Astrocyte of the hippocampus (primary cell): ENCODE measurements at regions not wholly inside any gene's neighbourhood (a gene's known extent, or its start where the extent isn't known, plus 50 kb on each side); places are given as distances from the start of the nearest gene placed in this dataset.
"Not testable (repeated sequence)": the region's sequence is repeated elsewhere in the genome, so short reads cannot be mapped to it uniquely, and the experiment has no call there.

Source experiments
- DNase-seq: peaks from one replicate; pipeline ENCODE4 v3.0.0; 2011; ENCODE audit warnings: low read depth, low spot score

DNA sequence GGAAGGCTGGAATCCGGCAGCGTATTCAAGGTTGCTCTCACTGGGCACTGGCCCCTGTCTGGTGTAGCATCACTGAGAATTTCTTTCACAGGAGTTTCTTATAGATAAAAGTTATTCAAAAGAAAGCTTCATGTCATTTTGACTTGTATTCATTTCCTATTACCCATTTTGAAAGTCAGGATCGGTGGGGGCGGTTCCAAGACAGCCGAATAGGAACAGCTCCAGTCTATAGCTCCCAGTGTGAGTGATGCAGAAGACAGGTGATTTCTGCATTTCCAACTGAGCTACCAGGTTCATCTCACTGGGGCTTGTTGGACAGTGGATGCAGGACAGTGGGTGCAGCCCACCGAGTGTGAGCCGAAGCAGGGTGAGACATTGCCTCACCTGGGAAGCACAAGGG lies 51.5 kb upstream of the CDC42EP3 start:
- not testable (repeated sequence) for DNase-seq

DNA sequence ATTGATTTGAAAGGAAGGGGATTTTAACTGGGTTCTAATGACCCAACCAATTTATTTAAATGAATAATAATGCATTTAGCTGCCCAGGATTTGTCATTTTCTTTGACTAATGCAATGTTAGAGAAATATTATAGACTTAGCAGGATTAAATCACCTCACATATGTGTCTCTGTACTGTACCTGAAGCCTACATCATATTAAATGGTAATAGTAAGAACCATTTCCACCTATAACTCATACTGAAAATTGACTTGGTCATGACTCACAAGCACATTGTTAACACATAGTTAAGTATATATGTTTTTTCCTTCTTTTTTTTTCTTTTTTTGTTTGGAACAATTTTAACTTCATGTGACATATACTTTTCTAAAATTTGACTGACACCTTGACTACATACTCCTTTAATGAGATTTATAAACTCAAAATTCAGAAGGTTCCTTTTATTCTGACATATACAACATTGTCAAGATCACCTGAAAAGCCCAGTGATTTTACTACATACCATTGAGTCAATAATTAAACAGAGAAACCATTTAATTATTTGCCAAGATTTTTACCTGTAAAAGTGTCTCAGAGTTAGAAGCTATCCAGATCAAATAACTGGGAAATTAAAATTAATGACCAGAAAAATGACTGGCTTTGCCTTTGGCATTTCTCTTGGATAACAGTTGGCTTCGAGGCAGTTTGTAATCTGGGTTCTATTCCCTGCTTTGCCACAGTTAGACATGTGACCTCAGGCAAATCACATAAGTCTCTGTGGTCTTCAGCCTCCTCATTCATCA lies 58.8 kb upstream of the CDC42EP3 start:
- no peak for DNase-seq

DNA sequence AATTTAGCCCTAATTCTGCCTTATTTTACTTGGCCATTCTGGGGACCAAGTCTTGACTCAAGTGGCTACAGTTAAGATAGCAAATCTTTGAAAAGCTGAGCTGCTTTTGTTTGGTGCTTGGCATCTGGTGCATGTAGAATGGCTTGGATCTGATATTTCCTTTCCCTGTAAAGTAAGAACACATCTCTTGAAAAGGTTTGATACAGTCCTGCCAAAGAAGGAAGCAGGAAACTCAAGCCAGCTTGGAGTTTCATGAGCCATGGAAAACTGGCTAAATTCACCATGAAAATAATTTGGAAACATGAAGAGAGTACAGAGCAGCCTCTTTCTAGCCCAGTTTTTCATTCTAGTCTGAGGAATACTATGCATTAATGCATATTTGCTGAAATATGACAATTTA lies 61.0 kb upstream of the CDC42EP3 start:
- DNase-seq, result not testable (repeated sequence)

DNA sequence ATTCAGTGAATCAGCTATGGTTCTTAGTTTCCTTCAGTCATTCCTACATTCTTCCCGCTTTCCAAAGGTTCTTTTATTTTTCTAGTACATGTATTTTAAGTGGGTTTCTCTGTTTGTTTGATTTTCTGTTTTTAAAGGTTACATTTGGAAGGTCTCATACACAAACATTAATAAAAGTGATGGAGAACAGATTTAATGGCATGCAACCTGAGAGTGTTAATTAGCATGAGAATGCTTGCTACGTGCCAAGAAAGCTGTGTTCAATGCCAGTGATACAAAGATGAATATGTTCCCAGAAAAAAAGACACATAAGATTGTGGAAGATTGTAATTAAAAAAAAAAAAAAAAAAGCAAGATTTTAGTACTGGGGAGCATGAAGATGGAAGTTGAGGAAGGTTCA lies 61.8 kb upstream of the CDC42EP3 start:
- peak; percentile 18 for DNase-seq

DNA sequence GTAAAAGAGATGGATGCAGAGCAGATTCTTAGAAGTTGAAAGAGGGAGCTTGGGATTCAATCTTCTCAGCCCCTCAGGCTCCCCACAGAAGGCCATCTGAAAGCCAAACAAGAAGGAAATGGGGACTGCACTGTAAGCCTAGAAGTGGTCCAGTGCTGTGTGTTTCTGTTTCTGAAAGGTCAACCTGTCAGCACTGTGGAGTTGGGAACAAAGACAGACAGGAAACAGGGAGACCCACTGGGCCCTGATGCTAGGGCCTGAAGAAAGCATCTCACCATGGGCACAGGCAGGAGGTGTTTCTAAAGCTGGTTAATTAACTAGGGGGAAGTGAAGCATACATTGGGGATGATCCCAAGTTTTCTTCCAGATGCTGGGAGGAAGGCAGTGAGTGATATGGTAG lies 62.5 kb upstream of the CDC42EP3 start:
- not testable (repeated sequence) for DNase-seq

DNA sequence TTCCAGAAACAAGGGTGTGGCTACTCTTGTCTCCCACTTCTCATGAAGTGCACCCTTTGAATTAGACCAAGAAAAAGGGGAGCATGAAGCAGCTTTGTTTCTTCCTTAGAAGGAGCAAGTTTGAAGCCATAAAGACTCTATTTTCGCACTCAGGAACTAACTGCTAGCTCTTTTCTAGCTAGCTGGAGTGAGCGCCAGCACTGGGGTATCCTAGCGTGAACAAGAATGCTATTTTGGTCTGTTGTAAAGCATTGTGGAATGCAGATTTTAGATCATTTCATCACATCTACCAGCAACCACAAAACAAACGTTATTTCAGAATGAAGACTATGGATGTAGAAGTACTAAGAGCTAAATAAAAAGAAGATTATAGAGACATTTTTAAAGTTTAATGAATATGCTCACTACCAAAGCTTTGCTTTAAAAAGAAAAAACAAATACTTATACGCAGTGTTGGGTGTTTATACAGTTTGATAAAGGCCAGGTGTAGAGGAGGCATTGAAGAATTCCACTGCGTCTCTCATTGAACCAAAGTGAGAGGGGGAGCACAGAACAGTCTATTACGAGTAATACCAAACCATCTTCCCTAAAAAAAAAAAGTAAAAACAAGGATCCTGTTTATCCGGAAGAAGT lies 63.6 kb upstream of the CDC42EP3 start:
- peak; percentile 74 for DNase-seq

DNA sequence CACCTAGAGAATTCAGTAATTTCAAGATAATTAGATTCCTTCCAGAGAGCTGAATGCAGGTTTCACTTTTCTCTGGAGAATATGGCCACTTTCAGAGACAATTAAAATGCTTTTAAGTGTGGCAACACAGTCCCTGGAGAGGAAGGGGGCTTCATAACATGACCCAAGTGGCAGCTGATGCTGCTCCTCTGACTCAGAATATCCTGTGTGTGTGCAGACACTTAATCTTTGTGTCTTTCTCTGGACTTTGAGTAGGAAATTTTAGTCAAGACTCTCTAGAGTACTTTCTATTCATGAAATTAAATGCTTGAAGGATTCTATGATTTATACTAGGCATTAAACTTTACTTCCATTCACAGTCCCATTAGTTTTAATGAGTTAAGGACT lies 64.1 kb upstream of the CDC42EP3 start:
- not testable (repeated sequence) for DNase-seq

DNA sequence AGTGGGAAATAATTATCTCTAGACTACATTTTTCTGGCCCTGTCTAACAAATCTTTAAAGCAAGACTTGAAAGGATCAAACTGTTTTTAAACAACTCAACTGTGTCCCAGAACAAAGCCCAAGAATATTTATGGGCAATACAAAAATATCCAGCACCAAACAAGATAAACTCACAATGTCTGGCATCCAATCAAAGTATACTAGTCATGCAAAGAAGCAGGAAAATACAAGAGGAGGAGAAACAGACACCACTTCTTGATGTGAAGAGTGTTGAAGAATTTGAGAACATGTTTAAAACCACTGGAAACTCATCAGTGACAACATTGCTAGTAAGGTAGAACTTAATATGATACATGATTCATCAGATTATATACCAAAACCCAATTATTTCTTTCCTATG lies 66.1 kb upstream of the CDC42EP3 start:
- DNase-seq, result no peak

DNA sequence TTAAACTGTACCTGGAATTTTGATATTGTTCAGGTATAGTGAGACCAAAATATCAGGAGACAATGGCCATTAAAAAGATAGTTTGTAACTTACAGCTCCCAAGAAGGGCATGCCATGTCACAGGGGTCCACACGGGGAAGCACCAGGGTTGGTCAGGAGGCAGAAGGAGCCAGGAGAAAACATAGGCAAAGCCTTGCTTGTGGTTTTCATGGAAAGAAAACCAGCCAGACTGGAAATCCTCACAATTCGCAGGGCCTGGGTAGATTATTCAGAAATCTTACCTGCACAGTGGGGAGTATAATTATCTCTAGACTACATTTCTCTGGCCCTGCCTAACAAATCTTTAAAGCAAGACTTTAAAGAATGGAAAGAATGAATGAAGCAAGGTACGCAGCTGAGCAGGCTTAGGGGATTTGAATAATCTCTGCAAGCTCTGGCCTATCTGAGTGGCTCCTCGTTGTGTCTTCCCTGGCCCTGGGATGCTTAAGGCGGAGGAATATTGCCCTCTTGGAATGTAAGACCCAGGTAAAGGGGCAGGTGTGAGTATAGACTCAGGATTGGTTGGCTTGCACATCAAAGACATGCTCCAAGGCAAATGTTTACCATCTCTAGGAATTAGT lies 66.9 kb upstream of the CDC42EP3 start:
- DNase-seq, result no peak

DNA sequence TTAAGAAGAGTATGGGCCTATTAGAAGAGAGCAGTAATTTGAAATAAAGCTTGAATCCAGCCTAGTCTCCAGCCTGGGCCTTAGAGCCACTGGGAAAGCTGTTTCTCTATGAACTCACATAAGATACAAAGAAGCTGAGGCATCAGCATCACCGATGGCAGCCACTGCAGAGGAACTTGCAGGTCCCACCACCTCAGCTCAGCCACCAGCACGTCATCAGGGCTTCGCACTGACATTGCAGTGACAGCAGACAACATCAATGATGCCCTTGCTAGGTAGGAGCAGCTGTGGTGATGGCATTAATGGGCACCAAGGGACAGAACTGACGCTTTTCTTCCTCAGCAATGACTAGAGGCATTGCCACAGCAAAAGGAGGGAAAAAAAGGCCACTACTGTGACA lies 67.7 kb upstream of the CDC42EP3 start:
- no peak for DNase-seq

DNA sequence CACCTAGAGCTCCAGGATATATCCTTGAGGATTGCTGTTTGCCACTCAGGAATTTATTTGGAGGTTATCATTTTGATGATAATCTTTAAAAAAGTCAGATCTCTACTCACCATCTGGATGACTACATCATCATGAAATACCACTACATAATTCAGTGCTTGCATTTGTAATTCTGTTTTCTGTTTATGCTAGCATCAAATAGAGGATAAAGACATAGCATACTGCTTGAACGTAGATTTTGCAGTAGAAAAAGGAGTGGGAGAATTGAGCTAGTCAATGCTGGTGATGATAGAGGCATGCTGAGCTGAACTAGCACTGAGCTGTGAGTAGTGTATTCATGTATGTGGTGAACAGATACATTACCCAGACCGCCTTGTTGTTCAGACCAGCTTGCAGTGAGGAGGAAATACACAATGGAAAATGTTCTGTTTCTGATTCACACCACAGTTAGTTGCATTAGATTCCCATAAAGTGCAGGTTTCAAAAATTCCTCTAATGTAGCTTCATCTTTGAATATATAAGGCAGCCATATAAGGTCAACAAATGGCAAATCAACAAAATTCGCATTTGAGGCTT lies 68.8 kb upstream of the CDC42EP3 start:
- DNase-seq, result no peak

DNA sequence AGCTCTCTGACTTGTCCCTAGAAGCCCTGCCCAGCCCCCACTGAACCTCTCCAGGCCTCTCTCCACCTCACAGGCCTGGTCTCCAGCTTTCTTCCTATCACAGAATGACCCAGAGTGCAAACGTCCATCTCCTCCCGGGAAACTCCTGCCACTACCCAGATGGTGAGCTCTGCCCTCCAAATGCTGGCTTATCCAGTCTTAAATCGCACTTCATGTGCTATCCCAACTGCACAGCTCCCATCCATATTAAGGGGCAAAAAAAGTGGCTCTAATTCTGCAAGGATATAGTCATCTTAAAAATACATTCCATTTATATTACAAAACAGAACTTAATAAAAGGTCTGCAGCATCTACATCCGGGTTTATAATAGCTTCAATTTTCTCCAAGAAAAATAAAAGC lies 70.8 kb upstream of the CDC42EP3 start:
- no peak for DNase-seq

DNA sequence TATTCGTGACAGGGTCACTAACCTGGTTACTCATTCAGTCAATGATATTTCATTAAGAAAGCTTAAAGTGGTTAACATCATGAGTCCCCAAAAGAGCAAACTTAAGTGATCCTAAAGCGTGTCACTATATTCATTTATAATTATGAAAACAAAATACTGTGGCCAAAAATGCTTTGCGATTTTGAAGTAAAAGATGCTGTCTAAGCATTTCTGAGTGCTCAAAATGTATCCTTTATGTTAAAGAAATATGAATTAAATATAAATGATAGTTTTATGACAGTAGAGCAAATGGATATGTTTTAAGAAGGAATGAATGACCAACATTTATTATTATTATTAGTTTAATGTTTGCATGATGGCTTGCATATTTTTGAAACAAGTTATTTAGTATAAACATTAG lies 72.6 kb upstream of the CDC42EP3 start:
- DNase-seq, result no peak

DNA sequence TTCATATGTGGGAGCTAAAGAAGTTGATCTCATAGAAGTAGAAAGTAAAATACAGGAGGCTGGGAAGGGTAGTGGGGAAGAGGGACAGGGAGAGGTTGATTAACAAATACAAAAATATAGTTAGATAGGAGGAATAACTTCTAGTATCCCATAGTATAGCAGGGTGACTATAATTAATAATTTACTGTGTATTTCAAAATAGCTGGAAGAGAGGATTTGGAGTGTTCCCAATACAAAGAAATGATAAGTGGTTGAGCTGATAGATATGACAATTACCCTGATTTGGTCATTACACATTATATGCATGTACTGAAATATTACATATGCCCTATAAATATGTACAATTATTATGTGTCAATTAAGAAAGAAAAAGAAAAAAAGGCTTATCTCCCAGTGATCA lies 73.5 kb upstream of the CDC42EP3 start:
- not testable (repeated sequence) for DNase-seq

DNA sequence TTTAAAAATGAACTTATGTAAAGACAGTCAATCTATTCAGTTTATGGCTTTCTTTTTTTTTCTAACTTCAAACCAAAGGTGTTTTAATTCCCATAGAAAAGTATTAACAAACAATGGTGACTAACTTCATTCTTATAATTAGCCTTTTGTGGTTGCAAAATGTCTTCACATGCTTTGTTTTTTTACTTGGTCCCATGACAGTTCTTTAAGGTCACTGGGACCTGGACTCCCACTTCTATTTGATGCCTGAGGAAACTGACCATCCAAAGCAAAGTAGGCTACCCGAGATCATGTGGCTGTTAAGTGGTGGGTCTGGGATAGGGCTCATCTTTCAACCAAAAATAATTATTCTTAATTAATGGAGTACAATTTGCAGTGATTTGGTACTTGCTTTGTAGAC lies 74.6 kb upstream of the CDC42EP3 start:
- DNase-seq, result not testable (repeated sequence)

DNA sequence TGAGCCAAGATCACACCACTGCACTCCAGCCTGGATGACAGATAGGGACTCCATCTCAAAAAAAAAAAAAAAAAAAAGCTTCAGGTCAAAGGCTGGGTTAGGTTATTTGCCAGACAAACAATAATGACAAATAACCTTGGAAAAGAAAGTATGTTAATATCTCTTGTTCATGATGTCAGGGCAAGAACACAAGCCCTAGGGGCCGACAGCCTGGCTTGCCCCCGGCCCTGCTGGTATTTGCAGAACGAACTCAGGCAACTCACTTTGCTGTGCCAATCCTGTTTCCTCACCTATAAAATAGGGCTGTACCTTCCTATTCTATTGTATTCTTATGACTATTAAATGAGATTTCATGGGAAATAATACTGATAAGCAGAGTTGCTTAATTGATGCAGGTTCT lies 75.4 kb upstream of the CDC42EP3 start:
- no peak for DNase-seq

DNA sequence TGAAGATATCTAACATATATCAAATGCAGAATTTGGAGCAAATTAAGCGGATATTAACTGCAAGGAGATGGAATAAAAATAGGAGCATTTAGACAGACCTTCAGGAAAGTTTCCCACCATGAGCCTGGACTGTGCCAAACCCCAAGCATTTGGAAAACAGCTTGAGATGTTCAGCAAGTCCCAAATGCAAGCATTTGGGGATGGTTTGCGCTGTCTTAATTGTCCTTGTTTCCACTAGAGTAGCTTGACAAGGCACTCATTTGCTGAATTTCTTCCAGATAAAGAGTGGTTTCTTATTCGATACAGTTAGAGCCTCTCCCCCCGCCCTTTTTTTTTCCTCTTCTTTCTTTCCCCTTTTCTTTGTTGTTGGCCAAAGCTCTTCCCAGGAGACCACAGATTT lies 77.1 kb upstream of the CDC42EP3 start:
- DNase-seq, result no peak

DNA sequence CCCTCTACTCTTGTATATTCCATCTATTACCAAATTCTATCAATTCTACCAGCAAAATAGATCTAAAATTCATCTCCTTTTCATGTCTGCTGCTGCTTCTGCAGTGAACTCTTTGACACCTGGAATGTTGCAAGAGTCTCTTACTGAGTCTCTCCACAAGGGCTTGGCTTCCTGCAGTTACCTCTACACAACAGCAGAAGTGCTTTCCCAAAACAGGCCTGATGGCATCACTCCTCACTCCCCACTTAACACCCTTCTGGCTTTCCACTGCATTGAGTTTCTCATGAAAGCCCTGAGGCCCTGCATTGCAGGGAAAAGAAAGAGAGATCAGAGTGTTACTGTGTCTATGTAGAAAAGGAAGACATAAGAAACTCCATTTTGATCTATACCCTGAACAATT lies 78.8 kb upstream of the CDC42EP3 start:
- not testable (repeated sequence) for DNase-seq

DNA sequence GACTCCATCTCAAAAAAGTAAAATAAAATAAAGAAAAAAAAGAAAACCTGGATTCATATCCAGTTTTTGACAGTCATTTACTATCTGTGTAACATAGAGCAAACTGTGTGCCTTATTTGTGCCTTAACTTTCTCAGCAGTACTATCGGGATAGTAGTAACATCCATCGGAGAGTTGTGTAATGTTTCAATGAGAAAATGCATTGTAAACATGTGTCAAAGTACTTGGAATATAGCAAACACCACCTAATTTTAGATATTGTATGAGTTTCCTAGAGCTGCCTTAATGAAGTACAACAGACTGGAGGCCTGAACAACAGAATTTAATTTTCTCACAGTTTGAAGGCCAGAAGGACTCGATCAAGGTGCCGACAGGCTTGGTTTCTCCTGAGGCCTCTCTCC lies 81.3 kb upstream of the CDC42EP3 start:
- DNase-seq, result no peak

DNA sequence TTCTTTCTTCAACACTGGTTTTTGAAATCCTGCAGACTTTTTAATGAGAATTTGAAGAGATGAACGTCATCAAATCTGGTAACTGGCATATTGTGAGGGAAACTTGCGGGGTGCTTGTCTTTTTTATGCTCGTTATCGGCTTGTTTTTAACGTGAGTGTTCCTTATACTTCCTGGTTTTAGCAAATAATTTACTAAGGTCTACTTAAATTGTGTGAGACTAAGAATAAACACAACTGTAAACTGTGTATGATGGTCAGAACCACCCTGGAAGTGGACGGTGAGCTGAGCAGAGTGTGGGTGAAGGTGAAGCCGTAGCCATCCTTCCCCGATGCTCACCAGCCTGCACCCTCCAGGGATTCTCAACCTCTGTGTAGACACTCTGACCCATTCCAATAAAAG lies 82.3 kb upstream of the CDC42EP3 start:
- DNase-seq, result no peak

DNA sequence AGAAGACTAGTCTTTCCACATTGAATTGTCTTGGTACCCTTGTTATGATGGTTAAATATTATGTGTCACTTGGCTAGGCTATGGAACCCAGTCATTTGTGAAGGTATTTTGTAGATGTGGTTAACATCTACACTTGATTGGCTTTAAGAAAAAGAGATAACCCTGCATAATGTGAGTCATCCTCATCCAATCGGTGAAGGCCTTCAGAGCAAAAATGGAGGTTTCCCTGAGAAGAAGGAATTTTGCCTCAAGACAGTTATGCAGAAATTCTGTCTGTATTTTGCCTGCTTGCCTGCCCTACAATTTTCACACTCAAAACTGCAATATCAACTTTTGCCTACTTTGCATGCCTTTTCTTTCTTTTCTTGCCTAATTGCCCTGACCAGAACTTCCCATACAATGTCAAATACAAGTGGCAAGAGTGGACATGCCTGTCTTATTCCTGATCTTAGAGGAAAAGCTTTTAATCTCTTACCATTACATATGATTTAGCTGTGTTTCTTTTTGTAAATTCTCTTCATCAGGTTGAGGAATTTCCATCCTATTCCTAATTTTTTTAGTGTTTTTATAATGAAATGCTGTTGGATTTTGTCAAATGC lies 84.6 kb upstream of the CDC42EP3 start:
- not testable (repeated sequence) for DNase-seq

DNA sequence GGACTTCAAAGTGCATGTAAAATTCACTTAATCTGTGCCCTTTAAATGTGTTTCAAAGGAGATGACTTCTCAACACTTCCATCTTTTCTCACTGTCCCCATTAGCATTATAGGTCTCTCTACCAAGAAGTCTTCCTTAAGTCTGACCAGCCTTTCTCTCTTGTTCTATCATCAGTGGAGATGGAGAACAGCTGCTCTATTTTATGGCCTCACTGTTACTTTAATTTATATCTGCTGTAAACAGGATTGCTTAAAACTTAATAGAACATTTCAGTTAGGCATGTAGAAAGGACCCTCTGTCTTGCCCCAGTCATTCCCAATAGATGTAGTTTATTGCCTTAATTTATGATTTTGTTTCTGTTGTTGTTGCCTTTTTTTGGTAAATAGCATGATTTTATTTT lies 86.0 kb upstream of the CDC42EP3 start:
- DNase-seq, result not testable (repeated sequence)
